PC-9 (cell line): ENCODE measurements at regions not wholly inside any gene's neighbourhood (a gene's known extent, or its start where the extent isn't known, plus 50 kb on each side); places are given as distances from the start of the nearest gene placed in this dataset.

Experiments
- EZH2 ChIP-seq: fragments of 200-600 bp; sonication (generic); IDR thresholded peaks from 2 replicates; pipeline ENCODE4 v1.8.0; 2017; ENCODE audit warnings: antibody characterized with exemption, low read depth
- TF ChIP-seq, protein P1 (sequence below): fragments of 200-600 bp; sonication (generic); conservative IDR thresholded peaks from 2 replicates; pipeline ENCODE4 v1.6.1; 2017; ENCODE audit warnings: mixed run types, antibody characterized with exemption, mild to moderate bottlenecking, moderate library complexity

DNA sequence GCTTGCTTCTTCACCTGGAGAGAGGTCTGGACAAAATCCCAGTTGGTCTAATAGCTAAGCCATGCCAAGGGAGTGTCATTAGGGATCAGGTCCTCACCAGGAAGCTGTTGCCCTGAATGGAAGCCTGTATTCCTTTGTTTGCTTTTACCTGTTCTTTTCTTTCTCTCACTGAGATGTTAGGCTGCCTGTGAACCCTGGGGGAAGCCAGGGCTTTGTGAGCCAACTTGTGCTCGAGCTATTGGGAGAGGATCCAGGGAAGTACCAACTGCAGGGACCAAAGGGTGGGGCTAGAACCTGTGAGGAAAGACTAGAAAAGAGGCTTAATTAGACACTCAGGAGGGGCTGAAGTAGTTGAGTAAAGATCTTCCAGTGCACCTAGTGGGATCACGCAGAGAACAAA is 451.2 kb upstream of the TLE4 start:
- TF ChIP-seq, protein P1, sequence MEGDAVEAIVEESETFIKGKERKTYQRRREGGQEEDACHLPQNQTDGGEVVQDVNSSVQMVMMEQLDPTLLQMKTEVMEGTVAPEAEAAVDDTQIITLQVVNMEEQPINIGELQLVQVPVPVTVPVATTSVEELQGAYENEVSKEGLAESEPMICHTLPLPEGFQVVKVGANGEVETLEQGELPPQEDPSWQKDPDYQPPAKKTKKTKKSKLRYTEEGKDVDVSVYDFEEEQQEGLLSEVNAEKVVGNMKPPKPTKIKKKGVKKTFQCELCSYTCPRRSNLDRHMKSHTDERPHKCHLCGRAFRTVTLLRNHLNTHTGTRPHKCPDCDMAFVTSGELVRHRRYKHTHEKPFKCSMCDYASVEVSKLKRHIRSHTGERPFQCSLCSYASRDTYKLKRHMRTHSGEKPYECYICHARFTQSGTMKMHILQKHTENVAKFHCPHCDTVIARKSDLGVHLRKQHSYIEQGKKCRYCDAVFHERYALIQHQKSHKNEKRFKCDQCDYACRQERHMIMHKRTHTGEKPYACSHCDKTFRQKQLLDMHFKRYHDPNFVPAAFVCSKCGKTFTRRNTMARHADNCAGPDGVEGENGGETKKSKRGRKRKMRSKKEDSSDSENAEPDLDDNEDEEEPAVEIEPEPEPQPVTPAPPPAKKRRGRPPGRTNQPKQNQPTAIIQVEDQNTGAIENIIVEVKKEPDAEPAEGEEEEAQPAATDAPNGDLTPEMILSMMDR = no peak
- TF ChIP-seq EZH2 = no peak
